ENCODE measurements at regions not wholly inside any gene's neighbourhood (a gene's known extent, or its start where the extent isn't known, plus 50 kb on each side); places are given as distances from the start of the nearest gene placed in this dataset.

- Mint-ChIP-seq H3K27ac (ENCODE audit: unreplicated experiment) (no peak overlapping the region), H3K27me3 (ENCODE audit: unreplicated experiment) (peaks cover 64% of the 10 kb centered on the region), H3K36me3 (ENCODE audit: unreplicated experiment) (no peaks in the 10 kb centered on the region), H3K4me3 (ENCODE audit: unreplicated experiment) (no peak overlapping the region), H3K9me3 (ENCODE audit: unreplicated experiment) (no peaks in the 10 kb centered on the region), H3K4me1 (ENCODE audit: unreplicated experiment) (peaks cover 6% of the 10 kb centered on the region)
- no peak for DNase-seq (ENCODE audit: extremely low spot score, unreplicated experiment)
- TF ChIP-seq CTCF (IDR thresholded peaks at IDR 0.05): no peak
These were observed 446.7 kb upstream of the PROK2 start for GRCh38 chr3:72231439-72232196.

DNA sequence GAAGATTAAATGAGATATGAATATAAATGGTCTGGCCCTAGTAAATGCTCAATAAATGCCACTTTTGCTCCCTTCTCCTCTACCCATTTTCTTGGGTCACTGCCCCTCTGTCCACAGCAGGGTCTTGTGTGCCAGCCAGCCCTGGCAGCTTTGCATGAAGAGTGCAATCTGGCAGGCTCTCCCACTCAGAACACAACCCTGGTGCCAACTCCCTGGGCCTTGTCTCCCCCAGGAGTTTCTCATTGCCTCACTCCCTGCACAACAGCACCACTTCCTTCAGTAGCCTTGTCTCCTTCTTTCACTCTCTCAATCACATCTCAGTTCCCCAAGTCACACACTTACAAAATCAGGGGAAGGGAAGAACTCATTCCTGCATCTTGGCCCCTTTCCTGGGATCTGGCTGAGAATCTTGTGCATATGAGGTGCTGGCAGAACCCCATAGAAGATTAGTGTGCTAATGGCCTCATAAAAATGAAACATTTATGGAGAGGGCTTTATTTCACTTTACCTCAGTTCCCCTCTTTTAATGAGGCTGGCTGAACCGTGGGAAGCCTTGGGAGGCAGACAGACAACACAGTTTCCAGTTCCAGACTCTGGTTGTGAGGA is 445.9 kb upstream of the PROK2 start:
- peaks cover 2% of the 10 kb centered on the region for H3K36me3 Mint-ChIP-seq (ENCODE audit: unreplicated experiment)
- peaks cover 61% of the 10 kb centered on the region for H3K27me3 Mint-ChIP-seq (ENCODE audit: unreplicated experiment)
- peaks cover 6% of the 10 kb centered on the region for H3K4me1 Mint-ChIP-seq (ENCODE audit: unreplicated experiment)
- H3K27ac Mint-ChIP-seq (ENCODE audit: unreplicated experiment): no peak overlapping the region
- no peak for TF ChIP-seq CTCF (IDR thresholded peaks at IDR 0.05)
- H3K9me3 Mint-ChIP-seq (ENCODE audit: unreplicated experiment): peaks cover 4% of the 10 kb centered on the region
- no peak overlapping the region for H3K4me3 Mint-ChIP-seq (ENCODE audit: unreplicated experiment)
- no peak for DNase-seq (ENCODE audit: extremely low spot score, unreplicated experiment)

GRCh38 chr3:72229952-72230351 is 445.0 kb upstream of the PROK2 start:
- Mint-ChIP-seq H3K27ac (ENCODE audit: unreplicated experiment) (no peak overlapping the region), H3K9me3 (ENCODE audit: unreplicated experiment) (peaks cover 13% of the 10 kb centered on the region), H3K36me3 (ENCODE audit: unreplicated experiment) (peaks cover 9% of the 10 kb centered on the region), H3K4me1 (ENCODE audit: unreplicated experiment) (peaks cover 6% of the 10 kb centered on the region), H3K4me3 (ENCODE audit: unreplicated experiment) (no peak overlapping the region), H3K27me3 (ENCODE audit: unreplicated experiment) (peaks cover 61% of the 10 kb centered on the region)
- DNase-seq (ENCODE audit: extremely low spot score, unreplicated experiment): no peak
- TF ChIP-seq CTCF (IDR thresholded peaks at IDR 0.05): no peak

DNA sequence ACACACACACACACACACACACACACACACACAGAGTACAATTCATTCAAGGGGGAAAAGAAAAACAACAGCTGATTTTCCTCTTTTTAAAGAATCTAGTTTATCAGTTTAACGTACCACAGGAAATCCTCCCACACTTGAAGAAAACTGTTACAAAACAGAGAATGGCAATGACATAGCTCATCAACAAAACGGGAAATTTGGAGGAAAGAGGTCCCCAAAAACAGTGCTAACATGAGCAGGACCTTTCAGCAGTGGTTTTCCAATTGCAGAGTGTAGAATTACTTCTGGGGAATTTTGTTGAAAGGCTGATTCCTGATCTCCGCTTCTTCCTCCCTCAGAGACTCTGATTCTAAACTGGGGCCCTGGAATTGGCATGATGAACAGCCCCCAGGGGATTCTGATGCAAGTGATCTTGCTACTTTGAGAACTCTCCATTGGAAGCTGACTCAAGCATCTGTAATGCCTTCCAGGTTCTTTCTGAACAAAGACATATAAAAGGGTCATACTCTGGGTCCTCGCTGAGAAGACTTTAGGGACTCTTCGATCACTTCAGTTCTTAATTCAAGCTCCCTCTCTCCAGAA is 442.6 kb upstream of the PROK2 start:
- Mint-ChIP-seq H3K27ac (ENCODE audit: unreplicated experiment) (no peak overlapping the region), H3K36me3 (ENCODE audit: unreplicated experiment) (peaks cover 11% of the 10 kb centered on the region), H3K9me3 (ENCODE audit: unreplicated experiment) (peaks cover 28% of the 10 kb centered on the region), H3K4me1 (ENCODE audit: unreplicated experiment) (peaks cover 8% of the 10 kb centered on the region), H3K4me3 (ENCODE audit: unreplicated experiment) (no peak overlapping the region), H3K27me3 (ENCODE audit: unreplicated experiment) (peaks cover 55% of the 10 kb centered on the region)
- no peak for TF ChIP-seq CTCF (IDR thresholded peaks at IDR 0.05)
- DNase-seq (ENCODE audit: extremely low spot score, unreplicated experiment): no peak

- Mint-ChIP-seq H3K9me3 (ENCODE audit: unreplicated experiment) (peaks cover 28% of the 10 kb centered on the region), H3K27me3 (ENCODE audit: unreplicated experiment) (peaks cover 37% of the 10 kb centered on the region), H3K4me1 (ENCODE audit: unreplicated experiment) (peaks cover 12% of the 10 kb centered on the region), H3K27ac (ENCODE audit: unreplicated experiment) (no peak overlapping the region), H3K36me3 (ENCODE audit: unreplicated experiment) (peaks cover 11% of the 10 kb centered on the region), H3K4me3 (ENCODE audit: unreplicated experiment) (no peak overlapping the region)
- no peak for TF ChIP-seq CTCF (IDR thresholded peaks at IDR 0.05)
- no peak for DNase-seq (ENCODE audit: extremely low spot score, unreplicated experiment)
These were observed 440.0 kb upstream of the PROK2 start for GRCh38 chr3:72224804-72225509.

All from osteocyte (in vitro differentiated cells).